Sigmoid colon (tissue), 4 donors: ENCODE measurements at regions not wholly inside any gene's neighbourhood (a gene's known extent, or its start where the extent isn't known, plus 50 kb on each side); places are given as distances from the start of the nearest gene placed in this dataset.

Experiments used
- EP300 ChIP-seq, 4 donors: sonication (generic); formaldehyde crosslinking; IDR thresholded peaks; one replicate each; pipeline ENCODE4 v1.6.1; 2017; ENCODE audit warnings: antibody characterized with exemption in 4 of 4
- POLR2AphosphoS5 ChIP-seq, 4 donors: sonication (generic); formaldehyde crosslinking; IDR thresholded peaks; one replicate each; pipeline ENCODE4 v1.6.1; 2017; ENCODE audit warnings: antibody characterized with exemption in 4 of 4
- TF ChIP-seq, protein P1 (sequence below), 4 experiments: fragments of 450-650 bp in 3 of 4; fragments of 200-600 bp in 1 of 4; IDR thresholded peaks; one replicate each; pipeline ENCODE4 v1.5.1; 2016 to 2019; ENCODE audit warnings: antibody characterized with exemption in 4 of 4, mild to moderate bottlenecking in 3 of 4, moderate library complexity in 2 of 4

DNA sequence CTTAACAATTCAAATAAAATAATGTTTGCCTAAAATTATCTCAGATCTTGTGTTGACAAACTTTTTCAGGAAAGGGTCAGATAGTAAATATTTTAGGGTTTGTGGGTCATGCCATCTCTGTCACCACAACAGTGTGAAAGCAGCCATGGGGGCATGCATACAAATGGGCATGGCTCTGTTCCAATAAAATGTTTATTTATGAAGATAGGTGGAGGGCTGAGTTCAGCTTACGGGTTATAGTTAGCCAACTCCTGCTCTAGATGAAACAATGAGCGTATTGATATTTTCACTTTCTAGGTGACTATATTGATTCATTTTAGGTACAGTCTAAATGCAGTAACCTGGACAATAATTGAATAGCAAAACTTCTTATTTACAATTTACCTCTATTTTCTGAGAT lies 533.8 kb upstream of the CLINT1 start:
- TF ChIP-seq EP300 (IDR thresholded peaks at IDR 0.05) = no peak
- TF ChIP-seq POLR2AphosphoS5 (IDR thresholded peaks at IDR 0.05) = no peak
- TF ChIP-seq, protein P1, sequence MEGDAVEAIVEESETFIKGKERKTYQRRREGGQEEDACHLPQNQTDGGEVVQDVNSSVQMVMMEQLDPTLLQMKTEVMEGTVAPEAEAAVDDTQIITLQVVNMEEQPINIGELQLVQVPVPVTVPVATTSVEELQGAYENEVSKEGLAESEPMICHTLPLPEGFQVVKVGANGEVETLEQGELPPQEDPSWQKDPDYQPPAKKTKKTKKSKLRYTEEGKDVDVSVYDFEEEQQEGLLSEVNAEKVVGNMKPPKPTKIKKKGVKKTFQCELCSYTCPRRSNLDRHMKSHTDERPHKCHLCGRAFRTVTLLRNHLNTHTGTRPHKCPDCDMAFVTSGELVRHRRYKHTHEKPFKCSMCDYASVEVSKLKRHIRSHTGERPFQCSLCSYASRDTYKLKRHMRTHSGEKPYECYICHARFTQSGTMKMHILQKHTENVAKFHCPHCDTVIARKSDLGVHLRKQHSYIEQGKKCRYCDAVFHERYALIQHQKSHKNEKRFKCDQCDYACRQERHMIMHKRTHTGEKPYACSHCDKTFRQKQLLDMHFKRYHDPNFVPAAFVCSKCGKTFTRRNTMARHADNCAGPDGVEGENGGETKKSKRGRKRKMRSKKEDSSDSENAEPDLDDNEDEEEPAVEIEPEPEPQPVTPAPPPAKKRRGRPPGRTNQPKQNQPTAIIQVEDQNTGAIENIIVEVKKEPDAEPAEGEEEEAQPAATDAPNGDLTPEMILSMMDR (IDR thresholded peaks at IDR 0.05) = no peak
